Ramos (cell line): ENCODE measurements at regions not wholly inside any gene's neighbourhood (a gene's known extent, or its start where the extent isn't known, plus 50 kb on each side); places are given as distances from the start of the nearest gene placed in this dataset.

ENCODE experiments used
- in situ Hi-C: fragments of 300-500 bp; cut with MboI; formaldehyde crosslinking; loops from one replicate; pipeline ENCODE4 v1.14.3; 2022; ENCODE audit warnings: low sequenced_read_pairs; ENCODE audit not compliant: unreplicated experiment

DNA sequence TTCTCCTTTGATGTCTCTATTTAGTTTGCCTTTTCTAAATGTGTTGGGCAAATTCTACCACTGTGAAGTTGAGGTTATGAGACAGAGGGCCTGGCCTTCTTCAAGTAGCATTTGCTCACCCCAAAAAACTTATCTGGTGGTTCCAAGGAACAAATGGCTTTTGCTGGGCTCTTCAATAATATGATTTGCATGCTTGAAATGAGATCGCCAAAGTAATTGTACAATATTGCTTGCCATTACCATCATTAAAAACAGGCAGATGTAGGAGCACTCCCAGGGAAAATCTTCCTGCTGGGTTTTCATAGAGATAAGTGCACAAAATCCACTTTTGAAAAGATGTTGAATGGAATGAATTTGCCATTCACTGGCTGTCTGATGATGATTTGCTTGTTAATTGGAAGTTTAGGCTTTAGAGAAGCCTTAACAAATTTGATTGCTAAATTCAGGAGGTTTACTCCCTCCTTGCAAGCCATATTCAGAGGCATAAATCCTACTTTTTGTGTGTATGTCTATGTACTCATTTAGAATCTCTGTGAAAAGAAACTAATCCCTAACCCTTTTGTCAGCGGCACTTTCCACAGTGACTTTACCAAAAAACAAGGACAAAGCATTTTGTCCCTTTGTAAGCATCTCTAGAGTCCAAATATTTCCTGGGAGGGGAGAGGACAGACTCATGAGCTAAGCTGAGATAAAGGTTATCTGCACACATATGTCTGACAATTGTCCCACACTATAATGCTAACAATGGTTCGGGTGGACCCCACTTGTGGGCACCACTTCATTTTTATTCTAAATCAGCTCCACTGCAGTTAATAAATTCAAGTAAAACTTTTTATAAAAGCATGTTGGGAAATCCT lies 240.8 kb upstream of the PIK3C3 start:
- in situ Hi-C loops = no loop called here

DNA sequence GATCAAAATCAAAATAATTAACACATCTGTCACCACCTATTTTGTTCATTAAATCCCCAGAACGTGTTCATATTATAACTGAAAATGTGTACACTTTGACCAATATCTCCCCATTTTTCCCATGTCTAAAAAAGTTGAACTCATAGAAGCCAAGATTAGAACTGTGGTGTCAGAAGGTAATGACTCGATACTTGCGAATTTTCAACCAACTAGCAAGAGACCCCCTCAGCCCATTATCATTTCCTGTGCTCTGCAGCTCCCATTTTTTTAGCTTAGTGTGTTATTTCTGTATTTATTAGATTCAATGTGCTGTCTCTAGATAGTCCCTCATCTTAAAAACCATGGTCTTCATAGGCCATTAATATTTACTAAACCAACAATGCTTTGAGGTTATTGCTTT lies 248.7 kb upstream of the PIK3C3 start:
- in situ Hi-C loops = no loop called here

- in situ Hi-C loops = no loop called here
These were observed 251.1 kb upstream of the PIK3C3 start for GRCh38 chr18:41703744-41704530.

GRCh38 chr18:41700416-41700815 lies 254.6 kb upstream of the PIK3C3 start:
- in situ Hi-C loops = no loop called here

DNA sequence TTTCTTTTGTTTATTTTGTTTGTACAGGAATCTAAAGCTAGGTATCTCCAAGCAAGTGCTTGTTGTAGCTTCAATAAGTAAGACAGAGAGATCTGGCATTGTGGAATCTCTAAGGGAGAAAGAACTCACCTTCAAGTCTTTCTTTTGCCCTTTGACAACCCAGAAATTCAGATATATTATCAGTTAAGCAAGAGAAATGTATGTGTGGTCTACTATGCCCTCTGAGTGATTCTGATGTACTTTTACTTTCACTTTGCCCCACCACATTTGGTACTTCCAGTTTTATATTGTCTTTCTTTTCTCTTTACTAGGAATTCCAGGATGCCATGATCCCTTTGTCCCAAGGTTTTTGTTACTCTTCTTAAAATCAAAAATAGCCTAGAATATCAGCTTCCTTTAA lies 259.6 kb upstream of the PIK3C3 start:
- in situ Hi-C loops = no loop called here

DNA sequence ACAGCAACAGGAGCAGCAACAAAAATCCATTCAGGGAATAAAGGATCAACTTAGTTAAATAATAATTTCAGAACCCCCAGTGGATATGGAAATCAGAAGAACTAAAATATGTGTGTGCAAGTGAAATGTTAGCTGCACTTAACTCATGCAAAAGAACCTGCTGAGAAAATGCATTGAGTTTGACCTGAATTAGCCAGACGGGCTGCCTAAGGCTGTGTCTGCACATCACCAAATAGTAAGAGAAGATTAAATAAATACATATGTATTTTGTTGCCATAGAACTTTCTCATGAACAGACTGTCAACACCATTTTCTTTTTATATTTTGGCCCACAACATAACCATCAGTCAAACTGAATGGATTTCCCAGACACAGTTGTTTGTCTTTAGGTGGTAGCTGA lies 262.0 kb upstream of the PIK3C3 start:
- in situ Hi-C loops = no loop called here

DNA sequence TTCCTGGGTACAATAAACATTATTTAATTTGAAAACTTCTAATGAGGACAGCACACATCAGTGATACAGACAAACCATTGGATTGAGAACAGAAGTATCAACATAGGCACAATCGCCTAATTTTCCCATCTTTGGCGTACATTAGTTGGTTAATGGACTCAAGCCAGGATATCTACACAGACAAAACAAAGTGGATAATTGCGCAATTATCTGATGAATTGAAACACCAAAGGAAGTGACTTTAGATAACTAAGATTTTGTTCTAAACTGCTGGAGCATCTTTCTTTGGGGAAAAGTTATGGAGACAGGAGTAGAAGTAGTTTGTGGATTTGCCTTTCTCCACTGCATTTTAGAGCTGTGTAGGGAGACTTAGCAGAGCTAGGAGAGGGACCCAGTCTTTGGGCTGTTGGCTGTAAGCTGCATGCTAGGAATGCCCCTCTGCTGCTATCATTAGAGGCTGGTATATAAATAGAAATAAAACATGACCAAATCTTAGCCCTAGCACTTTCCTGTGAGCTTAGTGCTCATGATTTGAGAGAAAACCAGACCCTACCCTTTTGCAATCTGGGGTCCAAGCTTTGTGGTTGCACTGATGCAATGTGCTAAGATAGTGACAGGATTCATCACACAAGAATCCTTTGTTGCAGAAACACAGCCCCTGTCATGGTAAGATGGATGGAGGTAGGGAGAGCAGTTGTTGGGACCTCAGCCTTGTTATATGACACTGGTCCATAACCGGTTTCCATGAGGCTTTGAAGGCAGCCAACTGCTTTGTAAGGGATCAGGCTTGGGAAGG lies 264.5 kb upstream of the PIK3C3 start:
- in situ Hi-C loops = no loop called here

- in situ Hi-C loops = no loop called here
These were observed 267.9 kb upstream of the PIK3C3 start for GRCh38 chr18:41687138-41687537.

- in situ Hi-C loops = no loop called here
These were observed 273.7 kb upstream of the PIK3C3 start for GRCh38 chr18:41681138-41681880.

DNA sequence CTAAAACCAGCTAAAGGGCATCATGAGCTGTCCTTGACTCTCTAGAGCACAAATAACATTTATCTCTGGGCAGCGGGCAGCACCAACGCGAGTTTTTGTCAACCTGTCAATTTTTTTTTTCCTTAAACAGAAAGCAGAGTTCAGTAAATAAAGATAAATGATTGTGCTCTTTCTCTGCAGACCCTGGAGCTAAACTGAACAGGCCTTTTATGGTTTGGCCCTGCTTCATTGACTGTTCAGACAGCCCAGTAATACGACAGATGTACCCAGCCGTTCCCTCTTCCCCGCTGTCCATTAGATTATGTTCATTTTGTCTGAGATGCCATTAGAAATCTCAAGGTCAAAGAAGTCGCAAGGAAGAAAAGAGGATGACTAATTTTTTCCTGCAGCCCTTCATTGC lies 280.5 kb upstream of the PIK3C3 start:
- in situ Hi-C loops = no loop called here

DNA sequence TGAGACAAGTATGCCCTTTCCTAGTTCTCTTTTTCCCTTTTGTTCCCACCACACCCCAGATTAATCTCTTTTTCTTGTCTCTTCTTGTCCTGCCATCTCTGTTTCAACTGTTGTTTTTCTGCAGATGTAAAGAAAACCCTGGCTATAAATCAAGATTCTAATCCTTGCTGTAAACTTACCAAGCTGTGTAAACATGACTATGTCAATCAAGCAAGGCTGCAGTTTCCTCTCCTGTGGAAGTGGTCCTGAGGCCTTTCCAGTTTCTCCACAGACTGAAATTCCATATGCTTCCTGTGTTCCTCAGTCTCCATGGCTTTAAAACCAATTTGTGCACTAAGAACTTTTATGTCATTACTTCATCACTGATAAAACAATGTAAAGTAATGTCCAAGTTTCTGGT lies 288.8 kb upstream of the PIK3C3 start:
- in situ Hi-C loops = no loop called here

DNA sequence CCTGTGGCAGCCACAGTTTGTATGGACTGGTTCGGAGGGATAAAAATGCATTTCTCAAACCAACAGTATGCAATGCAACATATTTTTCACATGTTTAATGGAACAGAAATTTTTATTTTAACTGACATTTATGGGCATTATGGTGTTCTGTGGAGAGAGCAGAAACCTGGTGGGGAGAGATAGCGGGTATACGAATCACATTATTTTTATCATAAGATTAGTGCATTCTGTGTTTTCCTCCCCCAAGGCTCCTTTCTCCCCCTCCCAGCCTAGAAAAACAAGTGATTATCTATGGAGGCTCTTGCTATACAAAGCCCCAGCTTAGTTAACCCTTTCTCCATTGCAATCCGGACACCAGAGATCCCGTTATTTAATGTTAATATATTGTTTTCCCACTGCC lies 289.8 kb upstream of the PIK3C3 start:
- in situ Hi-C loops = no loop called here

GRCh38 chr18:41660654-41661053 lies 294.4 kb upstream of the PIK3C3 start:
- in situ Hi-C loops = no loop called here

DNA sequence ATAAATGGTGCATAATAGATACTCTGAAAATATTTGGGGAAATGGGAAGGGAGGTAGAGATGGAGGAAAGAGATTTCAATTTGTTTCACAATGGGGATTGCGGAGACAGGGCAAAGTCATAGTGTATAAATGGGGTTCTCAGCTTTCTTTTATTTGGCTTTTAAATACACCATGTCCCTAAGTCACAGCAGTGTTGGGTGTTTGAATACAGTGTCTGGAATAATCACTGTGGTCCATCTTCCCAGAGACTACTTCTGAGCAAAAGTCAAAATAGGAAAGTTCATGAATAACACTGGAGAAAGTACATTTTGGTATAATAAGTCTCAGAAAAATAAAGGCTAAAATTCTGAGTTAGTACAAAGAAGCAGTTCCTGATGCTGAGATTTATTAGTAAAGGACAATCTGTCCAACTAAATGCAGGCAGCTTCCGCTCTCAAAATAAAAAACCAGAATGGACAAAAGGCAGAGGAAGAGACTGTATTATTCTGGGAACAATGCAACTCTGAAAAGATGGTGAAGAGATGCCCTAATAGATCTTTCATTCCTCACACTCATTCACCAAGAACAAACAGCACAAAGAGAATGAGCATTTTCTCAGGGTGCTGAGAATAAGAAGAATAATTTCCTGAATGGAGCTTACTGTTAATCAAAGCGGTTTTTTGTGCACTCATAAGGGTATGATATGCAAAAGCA lies 295.4 kb upstream of the PIK3C3 start:
- in situ Hi-C loops = no loop called here

DNA sequence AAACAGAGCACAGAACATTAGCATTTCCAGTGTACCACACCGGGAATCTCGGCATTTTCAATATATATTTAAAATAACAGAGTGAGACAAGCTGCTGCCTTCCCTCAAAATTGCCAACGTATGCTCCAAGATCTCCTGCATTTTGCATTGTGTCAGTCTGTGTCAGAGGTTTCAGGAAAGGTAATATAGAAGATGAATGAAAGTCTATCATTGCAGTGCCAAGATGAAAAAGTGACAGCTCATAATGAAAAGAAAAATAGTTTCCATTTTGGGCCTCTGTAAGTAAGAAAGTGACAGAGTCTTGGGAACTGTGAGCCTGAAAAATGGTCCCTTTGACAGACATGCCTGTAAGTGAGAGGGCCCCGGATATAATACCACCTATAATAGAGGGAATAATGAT lies 297.8 kb upstream of the PIK3C3 start:
- in situ Hi-C loops = no loop called here

DNA sequence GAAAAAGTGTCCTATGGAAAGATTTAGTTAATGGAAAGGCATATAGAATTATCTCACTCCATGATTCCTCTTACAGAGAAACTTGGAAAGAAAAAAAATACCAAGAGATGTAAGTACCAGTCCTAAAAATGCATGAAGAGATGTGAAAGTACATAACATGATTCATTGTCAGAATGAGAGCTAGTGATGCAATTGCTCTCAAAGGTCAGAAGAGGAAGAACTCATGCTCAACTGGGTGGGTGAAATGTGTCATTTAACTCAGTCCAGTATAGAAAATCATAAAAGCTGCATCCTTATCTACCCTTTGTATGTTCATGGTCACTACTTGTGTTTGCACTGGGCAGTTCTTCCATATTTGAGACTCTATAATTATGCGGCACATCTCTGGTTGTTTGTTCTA lies 300.0 kb upstream of the PIK3C3 start:
- in situ Hi-C loops = no loop called here

DNA sequence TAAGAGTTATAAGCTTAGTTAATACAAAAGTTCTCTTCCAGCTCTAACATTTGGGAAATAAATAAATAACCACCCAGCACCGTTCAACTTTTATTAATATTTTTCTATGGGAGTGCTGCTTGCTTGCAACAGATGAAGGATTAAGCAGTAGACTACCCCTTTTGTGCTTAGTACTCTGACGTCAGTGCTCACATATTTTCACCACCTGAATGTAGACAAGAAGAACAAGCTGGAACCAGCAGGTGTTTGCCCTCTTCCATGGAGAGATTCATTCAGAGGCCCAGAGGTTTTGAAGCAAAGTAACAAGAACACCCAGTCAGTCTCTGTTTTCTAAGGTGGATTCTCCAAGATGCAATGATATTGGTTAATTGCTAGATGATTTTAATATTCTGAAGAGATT lies 307.1 kb upstream of the PIK3C3 start:
- in situ Hi-C loops = no loop called here

DNA sequence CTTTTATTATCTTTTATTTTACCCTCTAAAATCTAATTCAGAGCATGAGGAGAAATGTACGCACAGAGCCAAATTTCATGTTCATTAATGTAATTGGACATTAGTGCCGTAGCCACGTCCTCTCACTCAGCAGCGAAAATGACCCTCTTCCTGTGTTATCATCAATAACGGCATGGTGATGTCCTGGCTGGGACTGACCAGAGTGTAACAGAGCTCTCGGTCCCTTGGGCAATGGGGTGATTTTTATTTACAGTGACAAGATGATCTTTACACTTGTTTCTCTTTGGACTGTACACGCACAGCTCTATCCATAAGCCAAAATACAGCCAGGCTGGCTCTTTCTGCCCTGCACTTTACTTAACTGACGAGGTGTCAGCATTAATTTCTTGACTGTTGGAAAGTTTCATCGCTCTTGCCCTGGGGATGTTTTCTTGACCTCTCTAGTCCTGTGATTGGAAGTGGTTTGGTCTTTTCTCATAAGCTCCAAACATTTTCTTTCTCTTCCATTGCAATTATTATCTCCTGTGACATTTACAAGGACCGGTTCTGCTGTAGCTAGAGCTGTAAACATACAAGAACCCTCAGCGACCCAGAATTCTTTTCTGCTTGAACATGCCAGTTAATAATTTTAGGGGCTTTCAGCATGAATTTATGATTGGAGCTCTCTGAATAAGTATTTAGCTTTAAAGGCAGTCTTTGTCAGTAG lies 308.0 kb upstream of the PIK3C3 start:
- in situ Hi-C loops = no loop called here
